ENCODE measurements at regions not wholly inside any gene's neighbourhood (a gene's known extent, or its start where the extent isn't known, plus 50 kb on each side); places are given as distances from the start of the nearest gene placed in this dataset.
"Not testable (repeated sequence)": the region's sequence is repeated elsewhere in the genome, so short reads cannot be mapped to it uniquely, and the experiment has no call there.

DNA sequence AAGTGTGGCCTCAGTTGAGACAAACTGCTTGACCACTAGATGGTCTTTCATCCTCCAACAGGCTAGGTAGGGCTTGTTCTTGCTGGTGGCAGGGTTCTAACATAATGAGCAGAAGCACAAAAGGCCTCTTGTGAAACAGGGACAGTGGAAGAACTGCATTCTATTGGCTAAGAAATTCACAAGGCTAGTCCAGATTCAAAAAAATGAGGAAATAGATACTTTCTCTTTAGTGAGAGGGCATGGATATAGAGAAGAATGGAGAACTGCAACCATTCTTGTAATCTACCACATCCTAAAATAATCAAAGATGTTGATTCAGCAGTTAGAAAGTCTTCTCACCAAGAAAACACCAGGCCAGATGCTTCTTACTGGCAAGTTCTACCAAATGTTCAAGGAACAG, 143.7 kb upstream of the LRIG1 start:
- TF ChIP-seq, protein P1, sequence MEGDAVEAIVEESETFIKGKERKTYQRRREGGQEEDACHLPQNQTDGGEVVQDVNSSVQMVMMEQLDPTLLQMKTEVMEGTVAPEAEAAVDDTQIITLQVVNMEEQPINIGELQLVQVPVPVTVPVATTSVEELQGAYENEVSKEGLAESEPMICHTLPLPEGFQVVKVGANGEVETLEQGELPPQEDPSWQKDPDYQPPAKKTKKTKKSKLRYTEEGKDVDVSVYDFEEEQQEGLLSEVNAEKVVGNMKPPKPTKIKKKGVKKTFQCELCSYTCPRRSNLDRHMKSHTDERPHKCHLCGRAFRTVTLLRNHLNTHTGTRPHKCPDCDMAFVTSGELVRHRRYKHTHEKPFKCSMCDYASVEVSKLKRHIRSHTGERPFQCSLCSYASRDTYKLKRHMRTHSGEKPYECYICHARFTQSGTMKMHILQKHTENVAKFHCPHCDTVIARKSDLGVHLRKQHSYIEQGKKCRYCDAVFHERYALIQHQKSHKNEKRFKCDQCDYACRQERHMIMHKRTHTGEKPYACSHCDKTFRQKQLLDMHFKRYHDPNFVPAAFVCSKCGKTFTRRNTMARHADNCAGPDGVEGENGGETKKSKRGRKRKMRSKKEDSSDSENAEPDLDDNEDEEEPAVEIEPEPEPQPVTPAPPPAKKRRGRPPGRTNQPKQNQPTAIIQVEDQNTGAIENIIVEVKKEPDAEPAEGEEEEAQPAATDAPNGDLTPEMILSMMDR (IDR thresholded peaks at IDR 0.05), result no peak
- Histone ChIP-seq H3K27ac (no peak overlapping the region), H3K9ac (ENCODE audit: low read depth in 2 of 2, low read length in 2 of 2) (no peak overlapping the region), H3K4me1 (no peaks in the 10 kb centered on the region), H3K9me3 (no peaks in the 10 kb centered on the region), H3K4me3 (no peak overlapping the region), H3K36me3 (no peaks in the 10 kb centered on the region), H3K27me3 (no peaks in the 10 kb centered on the region)
- no peak for DNase-seq
- intact Hi-C loops (cut with DNase I), result no loop called here

- no peak for DNase-seq
- Histone ChIP-seq H3K9ac (ENCODE audit: low read depth in 2 of 2, low read length in 2 of 2) (no peak overlapping the region), H3K36me3 (no peaks in the 10 kb centered on the region), H3K4me3 (no peak overlapping the region), H3K9me3 (no peaks in the 10 kb centered on the region), H3K27ac (no peak overlapping the region), H3K27me3 (no peaks in the 10 kb centered on the region), H3K4me1 (no peaks in the 10 kb centered on the region)
- TF ChIP-seq, protein P1 (IDR thresholded peaks at IDR 0.05), result no peak
- intact Hi-C loops (cut with DNase I), result no loop called here
Measured at GRCh38 chr3:66648975-66649374, 148.2 kb upstream of the LRIG1 start.

GRCh38 chr3:66651520-66651919, 150.7 kb upstream of the LRIG1 start:
- H3K4me1 ChIP-seq; H3K27ac ChIP-seq; H3K36me3 ChIP-seq; DNase-seq; intact Hi-C loops (cut with DNase I); H3K9me3 ChIP-seq; H3K27me3 ChIP-seq; H3K9ac ChIP-seq (ENCODE audit: low read depth in 2 of 2, low read length in 2 of 2); H3K4me3 ChIP-seq: not testable (repeated sequence)

DNA sequence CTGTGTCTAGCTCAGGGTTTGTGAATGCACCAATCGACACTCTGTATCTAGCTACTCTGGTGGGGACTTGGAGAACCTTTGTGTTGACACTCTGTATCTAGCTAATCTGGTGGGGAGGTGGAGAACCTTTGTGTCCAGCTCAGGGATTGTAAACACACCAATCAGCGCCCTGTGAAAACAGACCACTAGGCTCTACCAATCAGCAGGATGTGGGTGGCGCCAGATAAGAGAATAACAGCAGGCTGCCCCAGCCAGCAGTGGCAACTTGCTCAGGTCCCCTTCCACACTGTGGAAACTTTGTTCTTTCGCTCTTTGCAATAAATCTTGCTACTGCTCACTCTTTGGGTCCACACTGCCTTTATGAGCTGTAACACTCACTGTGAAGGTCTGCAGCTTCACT, 151.3 kb upstream of the LRIG1 start:
- H3K9ac ChIP-seq (ENCODE audit: low read depth in 2 of 2, low read length in 2 of 2); H3K36me3 ChIP-seq; H3K27me3 ChIP-seq; DNase-seq; intact Hi-C loops (cut with DNase I); H3K4me3 ChIP-seq; H3K4me1 ChIP-seq; H3K9me3 ChIP-seq; H3K27ac ChIP-seq: not testable (repeated sequence)

- TF ChIP-seq, protein P1 (IDR thresholded peaks at IDR 0.05), result no peak
Measured at GRCh38 chr3:66655044-66655443, 154.2 kb upstream of the LRIG1 start.

GRCh38 chr3:66655671-66656070, 154.8 kb upstream of the LRIG1 start:
- intact Hi-C loops (cut with DNase I), result no loop called here
- H3K27me3 ChIP-seq, result no peaks in the 10 kb centered on the region
- no peaks in the 10 kb centered on the region for H3K4me1 ChIP-seq
- no peaks in the 10 kb centered on the region for H3K9me3 ChIP-seq
- no peak overlapping the region for H3K9ac ChIP-seq (ENCODE audit: low read depth in 2 of 2, low read length in 2 of 2)
- H3K36me3 ChIP-seq, result no peaks in the 10 kb centered on the region
- DNase-seq, result no peak
- no peak overlapping the region for H3K4me3 ChIP-seq
- H3K27ac ChIP-seq, result no peak overlapping the region
- TF ChIP-seq, protein P1 (IDR thresholded peaks at IDR 0.05), result no peak

More at GRCh38 chr3:66655044-66655443, 154.2 kb upstream of the LRIG1 start:
- Histone ChIP-seq H3K27ac (no peak overlapping the region), H3K36me3 (no peaks in the 10 kb centered on the region), H3K9me3 (no peaks in the 10 kb centered on the region), H3K4me1 (no peaks in the 10 kb centered on the region), H3K27me3 (no peaks in the 10 kb centered on the region), H3K4me3 (no peak overlapping the region), H3K9ac (ENCODE audit: low read depth in 2 of 2, low read length in 2 of 2) (no peak overlapping the region)
- intact Hi-C loops (cut with DNase I), result no loop called here
- DNase-seq, result no peak

DNA sequence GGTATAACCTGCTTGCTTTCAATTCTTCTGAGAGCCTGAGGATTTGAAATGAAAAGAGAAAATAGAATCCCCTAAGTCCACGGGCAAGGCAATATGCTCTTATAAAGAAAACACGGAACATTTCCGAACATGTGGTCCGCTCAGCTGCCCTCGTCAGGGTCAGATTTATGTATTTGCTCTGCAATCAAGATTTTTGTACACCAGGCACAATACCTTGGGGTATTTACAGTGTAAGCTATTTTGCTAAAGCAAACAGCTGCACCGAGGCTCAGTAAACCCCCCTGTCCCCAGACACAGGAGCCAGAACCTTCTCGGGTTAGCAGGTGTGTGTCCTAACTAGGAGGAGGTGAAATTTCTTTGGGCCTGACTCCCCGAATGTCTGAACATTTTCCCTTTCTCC, 155.8 kb upstream of the LRIG1 start:
- TF ChIP-seq, protein P1 (IDR thresholded peaks at IDR 0.05), result no peak
- Histone ChIP-seq H3K27ac (no peak overlapping the region), H3K36me3 (no peaks in the 10 kb centered on the region), H3K4me3 (no peak overlapping the region), H3K9ac (ENCODE audit: low read depth in 2 of 2, low read length in 2 of 2) (no peak overlapping the region), H3K27me3 (no peaks in the 10 kb centered on the region), H3K4me1 (no peaks in the 10 kb centered on the region), H3K9me3 (no peaks in the 10 kb centered on the region)
- intact Hi-C loops (cut with DNase I), result no loop called here
- DNase-seq, result no peak
